CD14-positive monocyte (primary cell): ENCODE measurements at regions not wholly inside any gene's neighbourhood (a gene's known extent, or its start where the extent isn't known, plus 50 kb on each side); places are given as distances from the start of the nearest gene placed in this dataset.

Source experiments
- DNase-seq, 3 donors: peaks; one replicate each; pipeline ENCODE4 v3.0.0-alpha.2; 2011 to 2022
- H2AFZ ChIP-seq: 2 replicates; pipeline ENCODE4 v1.6.0; 2012; ENCODE audit warnings: mild to moderate bottlenecking, low read depth, low read length, inconsistent platforms; ENCODE audit not compliant: insufficient read depth, poor library complexity, severe bottlenecking
- H3K27ac ChIP-seq, 2 donors: 1 replicate in 1 of 2; 2 replicates in 1 of 2; pipeline ENCODE4 v1.5.1; 2012 to 2013; ENCODE audit warnings: low read length in 2 of 2, control low read depth in 1 of 2, inconsistent platforms in 1 of 2, low read depth in 1 of 2, mild to moderate bottlenecking in 1 of 2
- H3K27me3 ChIP-seq, 2 donors: one replicate each; pipeline versions ENCODE4 v1.6.0 to v1.6.1; 2011 to 2013; ENCODE audit warnings: low read length in 2 of 2; ENCODE audit not compliant: control insufficient read depth in 2 of 2, insufficient read depth in 2 of 2
- H3K36me3 ChIP-seq, 2 donors: replicated peaks in 1 of 2; 1 replicate in 1 of 2; 2 replicates in 1 of 2; pipeline versions ENCODE4 v1.5.1 to v1.6.1; 2012 to 2013; ENCODE audit warnings: low read length in 2 of 2, control low read depth in 1 of 2, inconsistent platforms in 1 of 2, mild to moderate bottlenecking in 1 of 2; ENCODE audit not compliant: insufficient read depth in 2 of 2, control insufficient read depth in 1 of 2
- H3K4me1 ChIP-seq, 2 donors: 1 replicate in 1 of 2; 2 replicates in 1 of 2; pipeline versions ENCODE4 v1.5.1 to v1.6.1; 2012 to 2013; ENCODE audit warnings: low read length in 2 of 2, control low read depth in 1 of 2, inconsistent platforms in 1 of 2, mild to moderate bottlenecking in 1 of 2, moderate library complexity in 1 of 2; ENCODE audit not compliant: insufficient read depth in 2 of 2, control insufficient read depth in 1 of 2
- H3K4me2 ChIP-seq: replicated peaks from 2 replicates; pipeline ENCODE3; 2012; ENCODE audit warnings: low read length, moderate library complexity, mild to moderate bottlenecking; ENCODE audit not compliant: poor library complexity, severe bottlenecking; ENCODE audit errors: extremely low read depth
- H3K4me3 ChIP-seq, 3 experiments: fragments of 200-600 bp in 1 of 3; sonication (generic) in 1 of 3; replicated peaks in 1 of 3; 1 replicate in 2 of 3; 2 replicates in 1 of 3; pipeline ENCODE4 v1.5.1; 2011 to 2013; ENCODE audit warnings: low read length in 3 of 3, mild to moderate bottlenecking in 3 of 3, control low read depth in 2 of 3, low read depth in 2 of 3, inconsistent platforms in 1 of 3, moderate library complexity in 1 of 3
- H3K79me2 ChIP-seq: 2 replicates; pipeline ENCODE4 v1.6.0; 2012; ENCODE audit warnings: mild to moderate bottlenecking, control low read depth, inconsistent platforms, low read length, moderate library complexity; ENCODE audit not compliant: insufficient read depth
- H3K9ac ChIP-seq: 2 replicates; pipeline ENCODE4 v1.6.0; 2017; ENCODE audit warnings: low read length, mild to moderate bottlenecking; ENCODE audit not compliant: insufficient read depth, poor library complexity, severe bottlenecking
- H3K9me3 ChIP-seq, 2 donors: replicated peaks in 1 of 2; 1 replicate in 1 of 2; 2 replicates in 1 of 2; pipeline versions ENCODE4 v1.5.1 to v1.6.1; 2012 to 2013; ENCODE audit warnings: low read length in 2 of 2, control low read depth in 1 of 2; ENCODE audit not compliant: control insufficient read depth in 1 of 2, insufficient read depth in 1 of 2
- H4K20me1 ChIP-seq: 2 replicates; pipeline ENCODE4 v1.6.0; 2012; ENCODE audit warnings: mild to moderate bottlenecking, low read length, control low read depth, moderate library complexity; ENCODE audit not compliant: insufficient read depth
- H3K27ac Mint-ChIP-seq, 7 donors: one replicate each; pipeline ENCODE4 v1.8.0; 2020; ENCODE audit warnings: mild to moderate bottlenecking in 7 of 7, mixed read lengths in 7 of 7, moderate library complexity in 6 of 7, inconsistent platforms in 2 of 7
- H3K27me3 Mint-ChIP-seq, 3 donors: one replicate each; pipeline ENCODE4 v1.8.0; 2021 to 2022; ENCODE audit warnings: low read depth in 3 of 3, mild to moderate bottlenecking in 3 of 3, mixed read lengths in 3 of 3, moderate library complexity in 3 of 3, inconsistent platforms in 1 of 3
- H3K36me3 Mint-ChIP-seq, 2 donors: one replicate each; pipeline ENCODE4 v1.8.0; 2020; ENCODE audit warnings: mixed read lengths in 2 of 2, inconsistent platforms in 1 of 2, mild to moderate bottlenecking in 1 of 2
- H3K4me1 Mint-ChIP-seq: one replicate; pipeline ENCODE4 v1.8.0; 2020; ENCODE audit warnings: mild to moderate bottlenecking, mixed read lengths
- H3K4me3 Mint-ChIP-seq, 2 donors: one replicate each; pipeline ENCODE4 v1.8.0; 2020; ENCODE audit warnings: mild to moderate bottlenecking in 2 of 2, mixed read lengths in 2 of 2, moderate library complexity in 1 of 2
- H3K9me3 Mint-ChIP-seq, 7 donors: one replicate each; pipeline ENCODE4 v1.8.0; 2020 to 2022; ENCODE audit warnings: mixed read lengths in 7 of 7, mild to moderate bottlenecking in 6 of 7, moderate library complexity in 6 of 7, inconsistent platforms in 2 of 7
- CTCF ChIP-seq: fragments of 200-600 bp; IDR thresholded peaks from one replicate; pipeline ENCODE4 v1.8.0; 2022; ENCODE audit warnings: antibody characterized with exemption, mild to moderate bottlenecking
- WGBS: methylation state at CpG from one replicate; pipeline ENCODE4 v1.1.5; 2013; ENCODE audit warnings: missing lambda C conversion rate; ENCODE audit not compliant: insufficient coverage; 5-methylcytosine and 5-hydroxymethylcytosine counted together
- intact Hi-C, 2 donors: fragments of 100-400 bp; cut with micrococcal nuclease; formaldehyde crosslinking; loops; one replicate each; pipeline versions ENCODE4 v1.15.0 to v1.15.1; 2023

GRCh38 chr15:70186152-70186551, 88.4 kb upstream of the TLE3 start:
- no peak for TF ChIP-seq CTCF
- WGBS: 98% methylated on average over 4 of the region's 6 CpGs
- no peaks in the 10 kb centered on the region for H3K27me3 ChIP-seq
- H3K79me2 ChIP-seq: no peaks in the 10 kb centered on the region
- intact Hi-C loops: no loop called here
- H3K4me3 ChIP-seq: no peak overlapping the region
- Mint-ChIP-seq H3K9me3 (peaks cover 0 to 2% (median 0%) of the 10 kb centered on the region in 7 donors), H3K27me3 (peaks cover 3 to 10% (median 8%) of the 10 kb centered on the region in 3 donors), H3K36me3 (no peaks in the 10 kb centered on the region), H3K27ac (peak overlapping the region in 1 of 7 donors; percentile 15), H3K4me1 (peaks cover 7% of the 10 kb centered on the region), H3K4me3 (no peak overlapping the region)
- H3K4me2 ChIP-seq: no peak overlapping the region
- no peak overlapping the region for H2AFZ ChIP-seq
- no peaks in the 10 kb centered on the region for H4K20me1 ChIP-seq
- no peak overlapping the region for H3K9ac ChIP-seq
- no peaks in the 10 kb centered on the region for H3K9me3 ChIP-seq
- H3K27ac ChIP-seq: no peak overlapping the region
- H3K36me3 ChIP-seq: no peaks in the 10 kb centered on the region
- H3K4me1 ChIP-seq: peaks cover 4 to 11% of the 10 kb centered on the region in 2 donors
- DNase-seq: no peak

DNA sequence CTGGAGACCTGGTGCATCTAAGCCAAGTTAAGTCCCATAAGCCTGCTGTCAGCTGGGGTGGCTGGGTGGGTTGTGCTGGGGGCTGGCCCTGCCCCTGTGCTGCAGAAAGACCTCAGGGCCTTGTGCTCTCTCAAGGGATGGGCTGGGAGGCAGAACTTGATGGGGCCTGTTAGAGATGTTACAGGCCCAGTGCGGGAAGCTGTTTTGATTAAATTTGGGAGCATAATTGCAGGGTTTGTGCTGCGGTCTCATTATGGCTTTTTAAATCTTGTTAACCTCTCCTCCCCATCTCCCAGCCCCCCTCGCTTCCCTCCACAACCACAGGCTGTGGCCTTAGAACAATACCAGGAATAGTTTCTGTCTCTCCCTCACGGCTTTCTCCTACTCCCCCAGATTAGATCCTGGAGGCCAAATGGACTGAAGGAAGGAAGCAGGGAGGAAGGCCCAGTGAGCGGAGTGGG, 87.6 kb upstream of the TLE3 start:
- peaks cover 4 to 11% of the 10 kb centered on the region in 2 donors for H3K4me1 ChIP-seq
- no peak overlapping the region for H3K27ac Mint-ChIP-seq
- H3K79me2 ChIP-seq: no peaks in the 10 kb centered on the region
- no peak overlapping the region for H3K4me3 Mint-ChIP-seq
- no peak overlapping the region for H3K9ac ChIP-seq
- WGBS: 100% methylated on average over 1 of the region's 5 CpGs
- H3K4me1 Mint-ChIP-seq: peaks cover 7% of the 10 kb centered on the region
- no peaks in the 10 kb centered on the region for H3K27me3 ChIP-seq
- peaks cover 0 to 2% (median 0%) of the 10 kb centered on the region in 7 donors for H3K9me3 Mint-ChIP-seq
- H2AFZ ChIP-seq: no peak overlapping the region
- no peaks in the 10 kb centered on the region for H3K36me3 ChIP-seq
- H3K4me3 ChIP-seq: no peak overlapping the region
- H3K27me3 Mint-ChIP-seq: peaks cover 3 to 10% (median 8%) of the 10 kb centered on the region in 3 donors
- H3K4me2 ChIP-seq: no peak overlapping the region
- no peaks in the 10 kb centered on the region for H3K36me3 Mint-ChIP-seq
- H3K9me3 ChIP-seq: no peaks in the 10 kb centered on the region
- DNase-seq: no peak
- intact Hi-C loops: no loop called here
- H3K27ac ChIP-seq: no peak overlapping the region
- no peak for TF ChIP-seq CTCF
- H4K20me1 ChIP-seq: no peaks in the 10 kb centered on the region
